Adipocyte (in vitro differentiated cells): ENCODE measurements at regions not wholly inside any gene's neighbourhood (a gene's known extent, or its start where the extent isn't known, plus 50 kb on each side); places are given as distances from the start of the nearest gene placed in this dataset.

Source experiments
- DNase-seq: peaks from one replicate; pipeline ENCODE4 v3.0.0-alpha.2; 2015; ENCODE audit warnings: low read depth
- H3K27me3 ChIP-seq: replicated peaks from 2 replicates; pipeline ENCODE4 v1.7.0; 2013; ENCODE audit warnings: mild to moderate bottlenecking, low read length, moderate library complexity; ENCODE audit not compliant: control insufficient read depth, insufficient read depth
- H3K36me3 ChIP-seq: 2 replicates; pipeline ENCODE4 v1.7.0; 2013; ENCODE audit warnings: low read length, mild to moderate bottlenecking, moderate library complexity; ENCODE audit not compliant: control insufficient read depth, insufficient read depth, severe bottlenecking
- H3K4me1 ChIP-seq: 2 replicates; pipeline ENCODE4 v1.7.0; 2013; ENCODE audit warnings: mild to moderate bottlenecking, low read length, moderate library complexity; ENCODE audit not compliant: control insufficient read depth, insufficient read depth
- H3K4me3 ChIP-seq: 2 replicates; pipeline ENCODE4 v1.7.0; 2013; ENCODE audit warnings: mild to moderate bottlenecking, low read length, moderate library complexity
- H3K9ac ChIP-seq: 2 replicates; pipeline ENCODE4 v1.7.0; 2013; ENCODE audit warnings: mild to moderate bottlenecking, low read length, moderate library complexity
- H3K9me3 ChIP-seq: 2 replicates; pipeline ENCODE4 v1.7.0; 2013; ENCODE audit warnings: mild to moderate bottlenecking, low read length, moderate library complexity; ENCODE audit not compliant: control insufficient read depth

- DNase-seq, result no peak
- no peak overlapping the region for H3K4me3 ChIP-seq
- no peaks in the 10 kb centered on the region for H3K27me3 ChIP-seq
- H3K9me3 ChIP-seq, result peaks cover 5% of the 10 kb centered on the region
- no peaks in the 10 kb centered on the region for H3K36me3 ChIP-seq
- H3K4me1 ChIP-seq, result no peaks in the 10 kb centered on the region
- no peak overlapping the region for H3K9ac ChIP-seq
Observed at GRCh38 chr4:187840814-187841213, 154.8 kb upstream of the ZFP42 start.

- no peak for DNase-seq
- no peak overlapping the region for H3K4me3 ChIP-seq
- H3K9me3 ChIP-seq, result no peaks in the 10 kb centered on the region
- H3K36me3 ChIP-seq, result no peaks in the 10 kb centered on the region
- H3K4me1 ChIP-seq, result no peaks in the 10 kb centered on the region
- H3K9ac ChIP-seq, result no peak overlapping the region
- H3K27me3 ChIP-seq, result no peaks in the 10 kb centered on the region
Observed at GRCh38 chr4:187849556-187850225, 145.9 kb upstream of the ZFP42 start.

DNA sequence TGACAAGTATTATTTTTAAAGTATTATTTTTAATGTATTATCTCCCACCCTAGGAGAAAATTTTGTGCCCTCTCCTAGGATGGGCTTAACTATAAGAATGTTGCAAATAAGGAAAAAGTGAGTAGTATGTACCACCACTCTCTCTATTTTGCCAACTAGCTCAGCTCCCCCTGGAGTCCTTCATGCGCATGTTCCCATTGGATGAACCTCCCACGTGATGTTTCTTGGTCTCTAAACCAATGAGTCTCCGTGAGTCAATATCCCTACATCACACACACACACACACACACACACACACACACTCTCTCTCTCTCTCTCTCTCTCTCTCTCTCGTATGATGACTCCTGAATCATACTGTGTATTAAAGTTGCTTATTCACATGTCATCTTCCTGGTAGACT is 129.7 kb upstream of the ZFP42 start:
- no peaks in the 10 kb centered on the region for H3K4me1 ChIP-seq
- no peaks in the 10 kb centered on the region for H3K36me3 ChIP-seq
- H3K9ac ChIP-seq, result no peak overlapping the region
- no peak for DNase-seq
- no peak overlapping the region for H3K4me3 ChIP-seq
- no peaks in the 10 kb centered on the region for H3K27me3 ChIP-seq
- no peaks in the 10 kb centered on the region for H3K9me3 ChIP-seq

DNA sequence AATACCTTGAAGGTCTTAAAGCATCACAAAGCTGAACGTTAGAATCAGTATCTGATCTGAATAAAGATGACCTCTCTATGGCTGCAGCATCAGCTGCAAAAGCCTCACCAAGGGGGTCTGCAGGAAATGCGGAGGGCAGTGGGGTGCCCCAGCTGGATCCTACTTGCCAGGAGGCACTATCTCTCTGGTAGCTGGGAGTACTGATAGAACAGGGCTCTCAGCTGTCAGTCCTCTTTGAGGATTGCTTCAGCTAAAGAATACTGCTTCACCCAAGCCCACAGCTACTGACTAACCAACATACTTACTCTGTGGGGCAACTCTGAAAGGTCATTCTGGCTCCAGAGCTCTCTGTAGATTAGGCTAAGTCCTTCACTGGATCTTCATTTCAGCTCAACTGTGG is 112.5 kb upstream of the ZFP42 start:
- no peak for DNase-seq
- Histone ChIP-seq H3K9ac (no peak overlapping the region), H3K4me1 (no peaks in the 10 kb centered on the region), H3K27me3 (no peaks in the 10 kb centered on the region), H3K4me3 (no peak overlapping the region), H3K9me3 (peaks cover 4% of the 10 kb centered on the region), H3K36me3 (no peaks in the 10 kb centered on the region)

DNA sequence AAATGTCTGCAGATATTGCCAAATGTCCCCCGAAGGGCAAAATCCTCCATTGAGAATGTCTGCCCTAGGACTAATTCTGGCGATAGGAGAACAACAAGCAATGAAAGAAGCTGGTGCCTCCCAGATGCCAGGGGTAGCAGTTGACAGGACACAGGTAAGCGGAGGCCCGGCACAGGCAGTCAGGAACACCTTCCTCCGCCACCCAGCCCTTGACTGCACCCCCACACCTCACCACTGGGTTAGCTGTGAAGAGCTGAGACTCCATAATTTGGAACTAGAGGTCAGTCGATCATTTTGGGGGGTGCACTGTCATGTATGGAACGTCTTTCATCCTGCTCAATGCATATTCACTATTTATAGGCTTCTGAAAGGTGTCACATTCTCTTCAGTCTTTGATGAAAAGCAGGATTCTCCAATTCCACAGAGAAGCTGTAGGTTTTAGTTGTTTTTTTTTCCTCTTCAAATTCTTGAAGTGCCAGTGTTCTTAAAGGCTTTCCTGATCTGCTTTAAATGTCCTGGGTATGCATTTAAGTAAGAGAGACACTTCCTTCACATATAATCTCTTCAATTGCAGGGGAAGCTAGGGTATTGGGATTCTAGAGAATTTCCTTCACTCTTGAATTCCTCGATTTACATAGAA is 111.6 kb upstream of the ZFP42 start:
- DNase-seq, result peak; percentile 20
- Histone ChIP-seq H3K4me3 (no peak overlapping the region), H3K9me3 (peaks cover 4% of the 10 kb centered on the region), H3K36me3 (no peaks in the 10 kb centered on the region), H3K4me1 (no peaks in the 10 kb centered on the region), H3K9ac (no peak overlapping the region), H3K27me3 (no peaks in the 10 kb centered on the region)

GRCh38 chr4:187887906-187888305 is 107.7 kb upstream of the ZFP42 start:
- H3K4me1 ChIP-seq, result no peaks in the 10 kb centered on the region
- no peaks in the 10 kb centered on the region for H3K27me3 ChIP-seq
- H3K9me3 ChIP-seq, result peaks cover 4% of the 10 kb centered on the region
- H3K36me3 ChIP-seq, result no peaks in the 10 kb centered on the region
- no peak overlapping the region for H3K4me3 ChIP-seq
- peak; percentile 66 for DNase-seq
- no peak overlapping the region for H3K9ac ChIP-seq

- no peak overlapping the region for H3K4me3 ChIP-seq
- no peak overlapping the region for H3K9ac ChIP-seq
- peaks cover 4% of the 10 kb centered on the region for H3K9me3 ChIP-seq
- no peaks in the 10 kb centered on the region for H3K27me3 ChIP-seq
- no peaks in the 10 kb centered on the region for H3K4me1 ChIP-seq
- no peak for DNase-seq
- no peaks in the 10 kb centered on the region for H3K36me3 ChIP-seq
Observed at GRCh38 chr4:187889651-187890050, 105.9 kb upstream of the ZFP42 start.

GRCh38 chr4:187893418-187893817 is 102.2 kb upstream of the ZFP42 start:
- Histone ChIP-seq H3K9ac (no peak overlapping the region), H3K27me3 (no peaks in the 10 kb centered on the region), H3K4me1 (no peaks in the 10 kb centered on the region), H3K4me3 (no peak overlapping the region), H3K36me3 (no peaks in the 10 kb centered on the region), H3K9me3 (no peaks in the 10 kb centered on the region)
- DNase-seq, result no peak

- Histone ChIP-seq H3K9me3 (peaks cover 22% of the 10 kb centered on the region), H3K4me3 (no peak overlapping the region), H3K9ac (no peak overlapping the region), H3K27me3 (no peaks in the 10 kb centered on the region), H3K4me1 (peaks cover under 1% of the 10 kb centered on the region), H3K36me3 (no peaks in the 10 kb centered on the region)
- DNase-seq, result peak; percentile 25
Observed at GRCh38 chr4:187903106-187903505, 92.5 kb upstream of the ZFP42 start.

GRCh38 chr4:187903700-187904099 is 91.9 kb upstream of the ZFP42 start:
- H3K4me3 ChIP-seq, result no peak overlapping the region
- peaks cover 22% of the 10 kb centered on the region for H3K9me3 ChIP-seq
- H3K27me3 ChIP-seq, result no peaks in the 10 kb centered on the region
- H3K36me3 ChIP-seq, result no peaks in the 10 kb centered on the region
- DNase-seq, result peak; percentile 42
- H3K9ac ChIP-seq, result no peak overlapping the region
- H3K4me1 ChIP-seq, result peaks cover 6% of the 10 kb centered on the region

DNA sequence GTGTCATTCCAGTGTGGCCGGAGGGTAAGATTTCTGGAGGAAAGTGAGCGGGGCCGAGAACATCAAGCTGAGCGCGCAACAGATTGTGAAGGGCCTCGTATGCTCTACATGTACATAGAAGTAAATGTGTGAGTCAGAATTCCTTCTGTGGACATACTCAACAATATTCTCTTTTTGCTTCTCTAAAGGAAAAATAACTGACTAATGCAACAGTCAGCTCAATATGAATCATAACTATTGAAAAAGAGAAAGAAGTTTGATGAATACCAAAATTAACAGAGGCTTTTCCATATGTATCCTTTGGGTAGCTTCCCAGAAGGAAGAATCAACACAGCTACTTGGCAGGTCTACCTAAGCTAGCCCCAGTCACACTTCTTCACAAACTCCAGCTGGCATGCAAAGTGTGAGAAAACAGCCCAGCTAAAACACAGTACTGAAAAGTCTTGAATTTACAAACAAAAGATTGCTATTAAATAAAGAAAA is 87.5 kb upstream of the ZFP42 start:
- DNase-seq, result peak; percentile 80
- Histone ChIP-seq H3K4me1 (peaks cover 6% of the 10 kb centered on the region), H3K4me3 (no peak overlapping the region), H3K36me3 (no peaks in the 10 kb centered on the region), H3K9ac (peak overlapping the region; percentile 46), H3K9me3 (no peaks in the 10 kb centered on the region), H3K27me3 (no peaks in the 10 kb centered on the region)
